Ishikawa (cell line): ENCODE measurements at regions not wholly inside any gene's neighbourhood (a gene's known extent, or its start where the extent isn't known, plus 50 kb on each side); places are given as distances from the start of the nearest gene placed in this dataset.

Source experiments
- CEBPB ChIP-seq: IDR thresholded peaks from 2 replicates; pipeline ENCODE4 v1.6.1; 2012
- CREB1 ChIP-seq: IDR thresholded peaks from 2 replicates; pipeline ENCODE4 v1.6.1; 2012; ENCODE audit warnings: low read depth
- EGR1 ChIP-seq: IDR thresholded peaks from 2 replicates; pipeline ENCODE4 v1.6.1; 2012
- EP300 ChIP-seq: IDR thresholded peaks from 2 replicates; pipeline ENCODE4 v1.6.1; 2012; ENCODE audit warnings: borderline replicate concordance
- FOXM1 ChIP-seq: IDR thresholded peaks from 2 replicates; pipeline ENCODE4 v1.6.1; 2012; ENCODE audit warnings: low read depth, borderline replicate concordance
- NFIC ChIP-seq: IDR thresholded peaks from 2 replicates; pipeline ENCODE4 v1.6.1; 2012
- RAD21 ChIP-seq: IDR thresholded peaks from 2 replicates; pipeline ENCODE4 v1.6.1; 2012; ENCODE audit warnings: low read depth
- TAF1 ChIP-seq: IDR thresholded peaks from 2 replicates; pipeline ENCODE4 v1.6.1; 2012; ENCODE audit warnings: low read depth, mild to moderate bottlenecking
- TCF12 ChIP-seq: IDR thresholded peaks from 2 replicates; pipeline ENCODE4 v1.6.1; 2012; ENCODE audit warnings: low read depth
- TEAD4 ChIP-seq: IDR thresholded peaks from 2 replicates; pipeline ENCODE4 v1.6.1; 2012
- YY1 ChIP-seq: IDR thresholded peaks from 2 replicates; pipeline ENCODE4 v1.6.1; 2012; ENCODE audit warnings: low read depth
- ZBTB7A ChIP-seq: IDR thresholded peaks from 2 replicates; pipeline ENCODE4 v1.6.1; 2012; ENCODE audit warnings: low read depth
- TF ChIP-seq, protein P1 (sequence below): IDR thresholded peaks from 2 replicates; pipeline ENCODE4 v1.6.1; 2012
- TF ChIP-seq, protein P2 (sequence below): IDR thresholded peaks from 2 replicates; pipeline ENCODE4 v1.6.1; 2012; ENCODE audit warnings: low read depth, mild to moderate bottlenecking
- TF ChIP-seq, protein P3 (sequence below): IDR thresholded peaks from 2 replicates; pipeline ENCODE4 v1.6.1; 2012

DNA sequence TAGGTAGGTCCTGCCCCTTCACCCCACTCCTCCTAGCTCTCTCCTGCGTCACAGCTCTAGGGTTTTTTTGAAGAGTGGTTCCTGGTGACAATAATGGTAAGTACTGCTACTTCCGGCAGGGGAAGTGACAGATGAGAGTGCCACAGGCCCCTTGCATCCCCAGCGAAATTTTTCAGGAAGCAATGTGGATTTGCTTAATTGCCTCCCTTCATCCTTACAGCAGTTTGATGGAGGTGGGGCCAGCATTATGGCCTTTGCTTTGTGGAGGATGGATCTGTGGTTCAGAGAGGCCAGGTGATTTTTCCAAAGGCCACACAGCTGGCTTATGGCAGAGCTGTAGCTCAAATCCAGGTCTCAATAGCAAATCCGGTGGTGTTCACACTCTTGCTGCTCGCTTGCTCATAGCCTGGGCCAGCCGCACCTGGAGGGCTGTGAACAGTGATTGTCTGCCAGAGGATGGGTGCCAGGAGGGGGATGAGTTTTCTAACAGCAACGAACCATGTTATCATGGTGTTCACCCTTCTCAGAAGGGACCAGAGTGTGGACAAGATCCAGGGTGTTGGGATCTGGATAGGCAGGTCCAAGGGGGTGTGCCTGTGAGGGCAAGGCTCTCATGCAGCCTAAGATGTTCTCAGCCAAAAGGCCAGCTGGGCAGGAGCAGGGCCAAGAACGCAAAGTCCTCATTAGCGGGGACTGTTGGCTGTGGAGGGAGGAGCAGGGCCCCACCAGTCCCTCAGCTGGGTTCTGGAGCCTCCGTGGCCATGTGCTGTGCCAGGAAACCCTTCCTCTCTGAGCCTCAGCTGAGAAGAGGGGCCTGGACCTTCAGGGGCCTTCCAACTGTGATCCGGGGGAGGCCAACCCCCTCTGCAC lies 89.0 kb downstream of the EMX2 start:
- TF ChIP-seq ZBTB7A, result no peak
- no peak for TF ChIP-seq FOXM1
- TF ChIP-seq EGR1, result no peak
- TF ChIP-seq, protein P1, sequence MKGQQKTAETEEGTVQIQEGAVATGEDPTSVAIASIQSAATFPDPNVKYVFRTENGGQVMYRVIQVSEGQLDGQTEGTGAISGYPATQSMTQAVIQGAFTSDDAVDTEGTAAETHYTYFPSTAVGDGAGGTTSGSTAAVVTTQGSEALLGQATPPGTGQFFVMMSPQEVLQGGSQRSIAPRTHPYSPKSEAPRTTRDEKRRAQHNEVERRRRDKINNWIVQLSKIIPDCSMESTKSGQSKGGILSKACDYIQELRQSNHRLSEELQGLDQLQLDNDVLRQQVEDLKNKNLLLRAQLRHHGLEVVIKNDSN, result no peak
- TF ChIP-seq, protein P2, sequence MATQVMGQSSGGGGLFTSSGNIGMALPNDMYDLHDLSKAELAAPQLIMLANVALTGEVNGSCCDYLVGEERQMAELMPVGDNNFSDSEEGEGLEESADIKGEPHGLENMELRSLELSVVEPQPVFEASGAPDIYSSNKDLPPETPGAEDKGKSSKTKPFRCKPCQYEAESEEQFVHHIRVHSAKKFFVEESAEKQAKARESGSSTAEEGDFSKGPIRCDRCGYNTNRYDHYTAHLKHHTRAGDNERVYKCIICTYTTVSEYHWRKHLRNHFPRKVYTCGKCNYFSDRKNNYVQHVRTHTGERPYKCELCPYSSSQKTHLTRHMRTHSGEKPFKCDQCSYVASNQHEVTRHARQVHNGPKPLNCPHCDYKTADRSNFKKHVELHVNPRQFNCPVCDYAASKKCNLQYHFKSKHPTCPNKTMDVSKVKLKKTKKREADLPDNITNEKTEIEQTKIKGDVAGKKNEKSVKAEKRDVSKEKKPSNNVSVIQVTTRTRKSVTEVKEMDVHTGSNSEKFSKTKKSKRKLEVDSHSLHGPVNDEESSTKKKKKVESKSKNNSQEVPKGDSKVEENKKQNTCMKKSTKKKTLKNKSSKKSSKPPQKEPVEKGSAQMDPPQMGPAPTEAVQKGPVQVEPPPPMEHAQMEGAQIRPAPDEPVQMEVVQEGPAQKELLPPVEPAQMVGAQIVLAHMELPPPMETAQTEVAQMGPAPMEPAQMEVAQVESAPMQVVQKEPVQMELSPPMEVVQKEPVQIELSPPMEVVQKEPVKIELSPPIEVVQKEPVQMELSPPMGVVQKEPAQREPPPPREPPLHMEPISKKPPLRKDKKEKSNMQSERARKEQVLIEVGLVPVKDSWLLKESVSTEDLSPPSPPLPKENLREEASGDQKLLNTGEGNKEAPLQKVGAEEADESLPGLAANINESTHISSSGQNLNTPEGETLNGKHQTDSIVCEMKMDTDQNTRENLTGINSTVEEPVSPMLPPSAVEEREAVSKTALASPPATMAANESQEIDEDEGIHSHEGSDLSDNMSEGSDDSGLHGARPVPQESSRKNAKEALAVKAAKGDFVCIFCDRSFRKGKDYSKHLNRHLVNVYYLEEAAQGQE, result no peak
- no peak for TF ChIP-seq TAF1
- TF ChIP-seq YY1, result no peak
- TF ChIP-seq EP300, result no peak
- no peak for TF ChIP-seq CREB1
- no peak for TF ChIP-seq TCF12
- TF ChIP-seq, protein P3, sequence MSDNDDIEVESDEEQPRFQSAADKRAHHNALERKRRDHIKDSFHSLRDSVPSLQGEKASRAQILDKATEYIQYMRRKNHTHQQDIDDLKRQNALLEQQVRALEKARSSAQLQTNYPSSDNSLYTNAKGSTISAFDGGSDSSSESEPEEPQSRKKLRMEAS, result no peak
- TF ChIP-seq NFIC, result no peak
- TF ChIP-seq CEBPB, result no peak
- no peak for TF ChIP-seq TEAD4
- no peak for TF ChIP-seq RAD21

- TF ChIP-seq TAF1, result no peak
- no peak for TF ChIP-seq YY1
- no peak for TF ChIP-seq ZBTB7A
Measured at GRCh38 chr10:117632406-117632805, 89.9 kb downstream of the EMX2 start.

GRCh38 chr10:117635826-117636225 lies 93.3 kb downstream of the EMX2 start:
- no peak for TF ChIP-seq EP300
- TF ChIP-seq CEBPB, result no peak

- TF ChIP-seq TEAD4 (no peak), NFIC (no peak), FOXM1 (no peak), EGR1 (no peak), YY1 (no peak), CREB1 (no peak), EP300 (no peak), TAF1 (no peak)
- TF ChIP-seq, protein P3, result no peak
Measured at GRCh38 chr10:117638200-117638599, 95.7 kb downstream of the EMX2 start.

- TF ChIP-seq NFIC (no peak), YY1 (no peak), RAD21 (no peak), TEAD4 (no peak), TAF1 (no peak), TCF12 (no peak), CREB1 (no peak), EP300 (no peak), CEBPB (no peak), FOXM1 (no peak), ZBTB7A (no peak), EGR1 (no peak)
- TF ChIP-seq, protein P3, result no peak
- TF ChIP-seq, protein P2, result no peak
- TF ChIP-seq, protein P1, result no peak
Measured at GRCh38 chr10:117638664-117639200, 96.2 kb downstream of the EMX2 start.

DNA sequence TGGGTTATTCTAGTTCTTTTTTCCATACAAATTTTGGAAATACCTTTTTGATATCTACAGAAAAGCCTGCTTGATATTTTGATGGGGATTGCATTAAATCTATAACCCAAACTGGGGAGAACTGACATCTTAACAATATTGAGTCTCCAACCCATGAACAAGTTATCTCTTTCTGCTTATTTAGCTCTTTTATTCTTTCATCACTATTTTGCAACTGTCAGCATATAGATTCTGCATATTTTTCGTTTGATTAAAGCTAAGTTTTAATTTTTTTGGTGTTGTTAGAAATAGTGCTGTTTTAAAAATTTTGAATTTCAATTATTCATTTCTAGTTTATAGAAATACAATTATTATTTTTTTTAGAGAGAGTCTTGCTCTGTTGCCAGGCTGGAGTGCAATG lies 97.9 kb downstream of the EMX2 start:
- no peak for TF ChIP-seq EGR1
- TF ChIP-seq NFIC, result no peak
- TF ChIP-seq YY1, result no peak
